GM21576 (cell line): ENCODE measurements at regions not wholly inside any gene's neighbourhood (a gene's known extent, or its start where the extent isn't known, plus 50 kb on each side); places are given as distances from the start of the nearest gene placed in this dataset.
"Not testable (repeated sequence)": the region's sequence is repeated elsewhere in the genome, so short reads cannot be mapped to it uniquely, and the experiment has no call there.

Experiments used
- ATAC-seq: cut with Tn5 transposase; IDR thresholded peaks from one replicate; pipeline ENCODE4 v1.9.1; 2021; ENCODE audit warnings: mild to moderate bottlenecking, moderate library complexity; ENCODE audit not compliant: unreplicated experiment

- ATAC-seq, result no peak
Measured at GRCh38 chr6:40162074-40162473, 227.8 kb upstream of the MOCS1 start.

GRCh38 chr6:40160826-40161225, 226.6 kb upstream of the MOCS1 start:
- no peak for ATAC-seq

GRCh38 chr6:40159865-40160264, 225.6 kb upstream of the MOCS1 start:
- no peak for ATAC-seq

GRCh38 chr6:40152701-40153436, 218.6 kb upstream of the MOCS1 start:
- ATAC-seq, result no peak

- no peak for ATAC-seq
Measured at GRCh38 chr6:40152196-40152595, 217.9 kb upstream of the MOCS1 start.

- ATAC-seq, result peak; percentile 98
Measured at GRCh38 chr6:40148882-40149573, 214.8 kb upstream of the MOCS1 start.

- ATAC-seq, result no peak
Measured at GRCh38 chr6:40146902-40147301, 212.6 kb upstream of the MOCS1 start.

GRCh38 chr6:40139447-40139846, 205.2 kb upstream of the MOCS1 start:
- no peak for ATAC-seq

- no peak for ATAC-seq
Measured at GRCh38 chr6:40138273-40138720, 204.0 kb upstream of the MOCS1 start.

- no peak for ATAC-seq
Measured at GRCh38 chr6:40135491-40136072, 201.3 kb upstream of the MOCS1 start.

GRCh38 chr6:40133981-40134380, 199.7 kb upstream of the MOCS1 start:
- ATAC-seq, result not testable (repeated sequence)

- no peak for ATAC-seq
Measured at GRCh38 chr6:40131675-40132074, 197.4 kb upstream of the MOCS1 start.

GRCh38 chr6:40128127-40128526, 193.9 kb upstream of the MOCS1 start:
- ATAC-seq, result no peak

- no peak for ATAC-seq
Measured at GRCh38 chr6:40125680-40126394, 191.6 kb upstream of the MOCS1 start.

- no peak for ATAC-seq
Measured at GRCh38 chr6:40124924-40125323, 190.7 kb upstream of the MOCS1 start.

GRCh38 chr6:40116832-40117231, 182.6 kb upstream of the MOCS1 start:
- ATAC-seq, result no peak

- no peak for ATAC-seq
Measured at GRCh38 chr6:40112350-40112749, 178.1 kb upstream of the MOCS1 start.

- ATAC-seq, result no peak
Measured at GRCh38 chr6:40108736-40109135, 174.5 kb upstream of the MOCS1 start.

- ATAC-seq, result no peak
Measured at GRCh38 chr6:40106840-40107239, 172.6 kb upstream of the MOCS1 start.

GRCh38 chr6:40098774-40099173, 164.5 kb upstream of the MOCS1 start:
- no peak for ATAC-seq

- no peak for ATAC-seq
Measured at GRCh38 chr6:40097590-40097989, 163.3 kb upstream of the MOCS1 start.
